Peyer's patch (tissue), 4 donors: ENCODE measurements at regions not wholly inside any gene's neighbourhood (a gene's known extent, or its start where the extent isn't known, plus 50 kb on each side); places are given as distances from the start of the nearest gene placed in this dataset.

Experiments
- POLR2A ChIP-seq, 2 donors: fragments of 450-650 bp; IDR thresholded peaks; one replicate each; pipeline ENCODE4 v1.5.1; 2017; ENCODE audit warnings: antibody characterized with exemption in 2 of 2, mild to moderate bottlenecking in 2 of 2, moderate library complexity in 2 of 2
- TF ChIP-seq, protein P1 (sequence below), 6 experiments: fragments of 450-650 bp in 4 of 6; fragments of 200-600 bp in 2 of 6; sonication (generic) in 1 of 6; IDR thresholded peaks; one replicate each; pipeline ENCODE4 v1.5.1; 2017 to 2019; ENCODE audit warnings: antibody characterized with exemption in 6 of 6, mild to moderate bottlenecking in 3 of 6, moderate library complexity in 1 of 6

DNA sequence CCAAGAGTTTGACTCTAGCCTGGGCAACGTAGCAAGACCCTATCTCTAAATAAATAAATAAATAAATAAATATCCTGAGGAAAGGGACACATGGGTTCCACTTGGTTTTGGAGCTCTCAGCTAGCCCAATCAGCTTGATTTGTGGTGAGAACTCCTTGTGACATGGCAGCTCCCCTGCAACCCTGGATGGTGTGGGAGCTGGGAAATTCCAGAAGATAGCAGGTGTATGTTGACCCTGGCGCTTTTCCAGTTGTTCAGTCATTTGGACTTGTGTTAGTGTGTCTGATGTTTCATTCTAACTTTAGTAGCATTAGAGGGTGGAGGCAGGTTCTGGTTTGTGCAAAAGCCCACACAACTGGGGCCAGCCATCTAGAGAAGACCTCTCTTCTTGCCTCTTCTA lies 148.5 kb upstream of the NCAM1 start:
- TF ChIP-seq, protein P1, sequence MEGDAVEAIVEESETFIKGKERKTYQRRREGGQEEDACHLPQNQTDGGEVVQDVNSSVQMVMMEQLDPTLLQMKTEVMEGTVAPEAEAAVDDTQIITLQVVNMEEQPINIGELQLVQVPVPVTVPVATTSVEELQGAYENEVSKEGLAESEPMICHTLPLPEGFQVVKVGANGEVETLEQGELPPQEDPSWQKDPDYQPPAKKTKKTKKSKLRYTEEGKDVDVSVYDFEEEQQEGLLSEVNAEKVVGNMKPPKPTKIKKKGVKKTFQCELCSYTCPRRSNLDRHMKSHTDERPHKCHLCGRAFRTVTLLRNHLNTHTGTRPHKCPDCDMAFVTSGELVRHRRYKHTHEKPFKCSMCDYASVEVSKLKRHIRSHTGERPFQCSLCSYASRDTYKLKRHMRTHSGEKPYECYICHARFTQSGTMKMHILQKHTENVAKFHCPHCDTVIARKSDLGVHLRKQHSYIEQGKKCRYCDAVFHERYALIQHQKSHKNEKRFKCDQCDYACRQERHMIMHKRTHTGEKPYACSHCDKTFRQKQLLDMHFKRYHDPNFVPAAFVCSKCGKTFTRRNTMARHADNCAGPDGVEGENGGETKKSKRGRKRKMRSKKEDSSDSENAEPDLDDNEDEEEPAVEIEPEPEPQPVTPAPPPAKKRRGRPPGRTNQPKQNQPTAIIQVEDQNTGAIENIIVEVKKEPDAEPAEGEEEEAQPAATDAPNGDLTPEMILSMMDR (IDR thresholded peaks at IDR 0.05), result no peak
- TF ChIP-seq POLR2A (IDR thresholded peaks at IDR 0.05), result no peak
